Peyer's patch (tissue), 4 donors: ENCODE measurements at regions not wholly inside any gene's neighbourhood (a gene's known extent, or its start where the extent isn't known, plus 50 kb on each side); places are given as distances from the start of the nearest gene placed in this dataset.

Experiments
- DNase-seq, 3 donors: peaks; one replicate each; pipeline ENCODE4 v3.0.0-alpha.2; 2017 to 2019
- H3K27ac ChIP-seq, 4 donors: fragments of 200-600 bp; sonication (generic); one replicate each; pipeline ENCODE4 v1.5.1; 2016 to 2019
- H3K27me3 ChIP-seq, 2 donors: fragments of 200-600 bp; sonication (generic); one replicate each; pipeline ENCODE4 v1.5.1; 2019
- H3K36me3 ChIP-seq, 3 donors: fragments of 200-600 bp; sonication (generic); one replicate each; pipeline ENCODE4 v1.5.1; 2016 to 2019
- H3K4me1 ChIP-seq, 4 donors: fragments of 200-600 bp; sonication (generic); one replicate each; pipeline ENCODE4 v1.5.1; 2016 to 2019
- H3K4me3 ChIP-seq, 4 donors: fragments of 200-600 bp; sonication (generic); 1 replicate in 3 of 4; 2 replicates in 1 of 4; pipeline ENCODE4 v1.5.1; 2016 to 2019; ENCODE audit warnings: mild to moderate bottlenecking in 1 of 4
- H3K9me3 ChIP-seq, 4 donors: fragments of 200-600 bp; sonication (generic); one replicate each; pipeline ENCODE4 v1.5.1; 2016 to 2019; ENCODE audit warnings: mild to moderate bottlenecking in 1 of 4
- CTCF ChIP-seq, 6 experiments: fragments of 450-650 bp in 4 of 6; fragments of 200-600 bp in 2 of 6; sonication (generic) in 1 of 6; IDR thresholded peaks; one replicate each; pipeline ENCODE4 v1.5.1; 2017 to 2019; ENCODE audit warnings: antibody characterized with exemption in 6 of 6, mild to moderate bottlenecking in 3 of 6, moderate library complexity in 1 of 6
- POLR2A ChIP-seq, 2 donors: fragments of 450-650 bp; IDR thresholded peaks; one replicate each; pipeline ENCODE4 v1.5.1; 2017; ENCODE audit warnings: antibody characterized with exemption in 2 of 2, mild to moderate bottlenecking in 2 of 2, moderate library complexity in 2 of 2

- H3K4me3 ChIP-seq = no peak overlapping the region
- H3K4me1 ChIP-seq = no peaks in the 10 kb centered on the region
- TF ChIP-seq CTCF (IDR thresholded peaks at IDR 0.05) = no peak
- TF ChIP-seq POLR2A (IDR thresholded peaks at IDR 0.05) = no peak
- no peaks in the 10 kb centered on the region for H3K36me3 ChIP-seq
- no peaks in the 10 kb centered on the region for H3K9me3 ChIP-seq
- DNase-seq = no peak
- H3K27ac ChIP-seq = no peak overlapping the region
- no peaks in the 10 kb centered on the region for H3K27me3 ChIP-seq
Observed at GRCh38 chr5:2222246-2222992, 339.7 kb upstream of the IRX4 start.

- H3K9me3 ChIP-seq = no peaks in the 10 kb centered on the region
- TF ChIP-seq POLR2A (IDR thresholded peaks at IDR 0.05) = no peak
- TF ChIP-seq CTCF (IDR thresholded peaks at IDR 0.05) = no peak
- no peak for DNase-seq
- no peaks in the 10 kb centered on the region for H3K36me3 ChIP-seq
- H3K27ac ChIP-seq = no peak overlapping the region
- no peak overlapping the region for H3K4me3 ChIP-seq
- H3K27me3 ChIP-seq = no peaks in the 10 kb centered on the region
- H3K4me1 ChIP-seq = no peaks in the 10 kb centered on the region
Observed at GRCh38 chr5:2221450-2221849, 338.7 kb upstream of the IRX4 start.

- Histone ChIP-seq H3K27ac (no peak overlapping the region), H3K4me3 (no peak overlapping the region), H3K9me3 (no peaks in the 10 kb centered on the region), H3K27me3 (no peaks in the 10 kb centered on the region), H3K4me1 (no peaks in the 10 kb centered on the region), H3K36me3 (no peaks in the 10 kb centered on the region)
- DNase-seq = no peak
- TF ChIP-seq CTCF (IDR thresholded peaks at IDR 0.05) (no peak), POLR2A (IDR thresholded peaks at IDR 0.05) (no peak)
Observed at GRCh38 chr5:2220741-2221140, 338.0 kb upstream of the IRX4 start.

- no peaks in the 10 kb centered on the region for H3K9me3 ChIP-seq
- H3K36me3 ChIP-seq = no peaks in the 10 kb centered on the region
- no peaks in the 10 kb centered on the region for H3K27me3 ChIP-seq
- no peak for TF ChIP-seq POLR2A (IDR thresholded peaks at IDR 0.05)
- TF ChIP-seq CTCF (IDR thresholded peaks at IDR 0.05) = no peak
- no peak overlapping the region for H3K27ac ChIP-seq
- DNase-seq = no peak
- H3K4me3 ChIP-seq = no peak overlapping the region
- no peaks in the 10 kb centered on the region for H3K4me1 ChIP-seq
Observed at GRCh38 chr5:2219149-2219776, 336.5 kb upstream of the IRX4 start.

- TF ChIP-seq POLR2A (IDR thresholded peaks at IDR 0.05) = no peak
- TF ChIP-seq CTCF (IDR thresholded peaks at IDR 0.05) = no peak
- no peak overlapping the region for H3K27ac ChIP-seq
Observed at GRCh38 chr5:2217219-2217618, 334.5 kb upstream of the IRX4 start.

More at GRCh38 chr5:2217219-2217618, 334.5 kb upstream of the IRX4 start:
- H3K4me1 ChIP-seq = no peaks in the 10 kb centered on the region
- H3K36me3 ChIP-seq = no peaks in the 10 kb centered on the region
- no peak for DNase-seq
- H3K4me3 ChIP-seq = no peak overlapping the region
- H3K9me3 ChIP-seq = no peaks in the 10 kb centered on the region
- H3K27me3 ChIP-seq = no peaks in the 10 kb centered on the region
